ENCODE measurements at regions not wholly inside any gene's neighbourhood (a gene's known extent, or its start where the extent isn't known, plus 50 kb on each side); places are given as distances from the start of the nearest gene placed in this dataset.

- TF ChIP-seq CTCF (IDR thresholded peaks at IDR 0.05): no peak
- no peak for TF ChIP-seq POLR2A (IDR thresholded peaks at IDR 0.05)
- no peak for TF ChIP-seq EP300 (IDR thresholded peaks at IDR 0.05; ENCODE audit: low read depth)
- no peak for TF ChIP-seq POLR2AphosphoS5 (IDR thresholded peaks at IDR 0.05)
Observed at GRCh38 chr14:48937541-48938195, 648.5 kb downstream of the RPS29 start.
